Mesendoderm (in vitro differentiated cells): ENCODE measurements at regions not wholly inside any gene's neighbourhood (a gene's known extent, or its start where the extent isn't known, plus 50 kb on each side); places are given as distances from the start of the nearest gene placed in this dataset.

Experiments
- DNase-seq: peaks from one replicate; pipeline ENCODE4 v3.0.0; 2013
- H2AK5ac ChIP-seq: 2 replicates; pipeline ENCODE4 v1.6.1; 2013; ENCODE audit warnings: low read length, inconsistent platforms
- H2BK120ac ChIP-seq: 2 replicates; pipeline ENCODE4 v1.6.1; 2013; ENCODE audit warnings: low read depth, mild to moderate bottlenecking, low read length, moderate library complexity, mixed read lengths
- H2BK15ac ChIP-seq: replicated peaks from 2 replicates; pipeline ENCODE4 v1.6.1; 2013; ENCODE audit warnings: low read depth, mild to moderate bottlenecking, moderate library complexity
- H2BK5ac ChIP-seq: 2 replicates; pipeline ENCODE4 v1.6.1; 2013; ENCODE audit warnings: low read length, inconsistent platforms
- H3K18ac ChIP-seq: 2 replicates; pipeline ENCODE4 v1.6.1; 2013; ENCODE audit warnings: mild to moderate bottlenecking, low read length, mixed read lengths
- H3K23ac ChIP-seq: one replicate; pipeline ENCODE4 v1.6.1; 2013; ENCODE audit warnings: low read length
- H3K27ac ChIP-seq: 2 replicates; pipeline ENCODE4 v1.5.1; 2013; ENCODE audit warnings: low read depth, mild to moderate bottlenecking, inconsistent platforms, low read length, moderate library complexity
- H3K27me3 ChIP-seq: 2 replicates; pipeline ENCODE4 v1.6.1; 2013; ENCODE audit warnings: low read length, control low read depth, mild to moderate bottlenecking, inconsistent platforms; ENCODE audit not compliant: insufficient read depth, poor library complexity
- H3K36me3 ChIP-seq: 2 replicates; pipeline ENCODE4 v1.6.1; 2013; ENCODE audit warnings: low read length, inconsistent platforms; ENCODE audit not compliant: control insufficient read depth, insufficient read depth
- H3K4ac ChIP-seq: one replicate; pipeline ENCODE4 v1.6.1; 2013; ENCODE audit warnings: low read depth, mild to moderate bottlenecking, low read length, moderate library complexity
- H3K4me1 ChIP-seq: 2 replicates; pipeline ENCODE4 v1.6.1; 2013; ENCODE audit warnings: low read depth, low read length, inconsistent platforms; ENCODE audit not compliant: control insufficient read depth
- H3K4me2 ChIP-seq: 2 replicates; pipeline ENCODE4 v1.6.1; 2013; ENCODE audit warnings: low read length
- H3K4me3 ChIP-seq: 2 replicates; pipeline ENCODE4 v1.5.1; 2013; ENCODE audit warnings: mild to moderate bottlenecking, low read length
- H3K56ac ChIP-seq: one replicate; pipeline ENCODE4 v1.6.1; 2013; ENCODE audit warnings: low read length
- H3K79me1 ChIP-seq: 2 replicates; pipeline ENCODE4 v1.6.1; 2013; ENCODE audit warnings: low read length, inconsistent platforms
- H3K79me2 ChIP-seq: 2 replicates; pipeline ENCODE4 v1.6.1; 2013; ENCODE audit warnings: mild to moderate bottlenecking, low read length; ENCODE audit not compliant: control insufficient read depth, insufficient read depth
- H3K9ac ChIP-seq: 2 replicates; pipeline ENCODE4 v1.6.1; 2013; ENCODE audit warnings: low read length, inconsistent platforms
- H4K5ac ChIP-seq: one replicate; pipeline ENCODE4 v1.6.1; 2013; ENCODE audit warnings: low read length
- H4K8ac ChIP-seq: one replicate; pipeline ENCODE4 v1.6.1; 2013; ENCODE audit warnings: low read depth, mild to moderate bottlenecking, control low read depth, low read length, moderate library complexity
- WGBS: extraction: QIAGEN DNeasy Blood & Tissue Kit; methylation state at CpG from one replicate; pipeline ENCODE4 v1.1.7; 2013; ENCODE audit warnings: low lambda C conversion rate, missing lambda C conversion rate; ENCODE audit not compliant: insufficient coverage; ENCODE audit errors: extremely low coverage; 5-methylcytosine and 5-hydroxymethylcytosine counted together

DNA sequence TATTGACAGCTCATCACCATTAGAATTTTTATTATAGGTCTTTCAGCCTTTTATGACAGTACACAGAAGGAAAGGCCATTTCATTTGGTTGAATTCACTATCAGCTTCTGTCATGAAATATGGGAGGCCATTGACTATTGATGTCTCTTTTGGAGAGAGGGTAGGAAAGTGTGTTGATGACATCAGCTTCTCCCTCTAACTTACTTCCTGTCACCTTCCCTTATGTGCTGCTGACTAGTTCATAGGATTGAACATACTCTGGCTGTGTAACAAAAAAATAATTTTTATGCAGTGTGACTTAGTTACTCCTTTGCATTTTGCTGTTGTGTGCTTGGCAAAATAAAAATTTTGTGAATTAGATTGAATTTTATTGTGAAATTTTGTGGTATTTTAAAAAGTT is 769.2 kb downstream of the METTL15 start:
- Histone ChIP-seq H3K23ac (no peak overlapping the region), H4K5ac (no peak overlapping the region), H3K36me3 (no peaks in the 10 kb centered on the region), H2BK15ac (no peak overlapping the region), H4K8ac (no peak overlapping the region), H3K18ac (no peak overlapping the region), H2BK120ac (no peak overlapping the region), H2BK5ac (no peak overlapping the region), H3K4me3 (no peak overlapping the region), H3K9ac (no peak overlapping the region), H3K27me3 (no peaks in the 10 kb centered on the region), H3K4me1 (no peaks in the 10 kb centered on the region), H3K56ac (no peak overlapping the region), H3K27ac (no peak overlapping the region), H2AK5ac (no peak overlapping the region), H3K4me2 (no peak overlapping the region), H3K4ac (no peak overlapping the region), H3K79me1 (no peaks in the 10 kb centered on the region), H3K79me2 (no peaks in the 10 kb centered on the region)
- no peak for DNase-seq

DNA sequence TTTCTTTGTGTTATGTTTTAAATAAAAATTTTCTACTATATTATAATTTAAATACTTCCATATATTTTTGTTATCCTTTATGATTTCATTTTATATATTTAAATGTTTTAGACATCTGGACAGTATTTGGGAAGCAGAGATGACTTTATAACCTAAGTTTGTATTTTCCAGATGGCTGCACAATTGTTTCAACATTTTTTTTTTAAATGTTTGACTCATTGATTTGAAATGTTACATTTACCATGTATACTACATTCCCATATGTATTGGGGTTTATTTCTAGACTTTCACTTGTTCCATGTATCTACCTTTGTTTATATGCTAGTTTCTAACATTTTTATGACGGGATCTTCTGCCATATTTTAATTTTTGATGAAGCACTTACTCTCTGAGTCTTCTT is 766.5 kb downstream of the METTL15 start:
- Histone ChIP-seq H2BK120ac (no peak overlapping the region), H3K4ac (no peak overlapping the region), H3K56ac (no peak overlapping the region), H3K4me3 (no peak overlapping the region), H3K27me3 (no peaks in the 10 kb centered on the region), H2BK15ac (no peak overlapping the region), H4K8ac (no peak overlapping the region), H3K79me2 (no peaks in the 10 kb centered on the region), H3K4me2 (no peak overlapping the region), H3K9ac (no peak overlapping the region), H4K5ac (no peak overlapping the region), H3K18ac (no peak overlapping the region), H3K79me1 (no peaks in the 10 kb centered on the region), H3K4me1 (no peaks in the 10 kb centered on the region), H3K36me3 (no peaks in the 10 kb centered on the region), H2BK5ac (no peak overlapping the region), H3K23ac (no peak overlapping the region), H3K27ac (no peak overlapping the region), H2AK5ac (no peak overlapping the region)
- DNase-seq: no peak
- no CpG with 5 or more reads among the region's 1 CpG for WGBS

DNA sequence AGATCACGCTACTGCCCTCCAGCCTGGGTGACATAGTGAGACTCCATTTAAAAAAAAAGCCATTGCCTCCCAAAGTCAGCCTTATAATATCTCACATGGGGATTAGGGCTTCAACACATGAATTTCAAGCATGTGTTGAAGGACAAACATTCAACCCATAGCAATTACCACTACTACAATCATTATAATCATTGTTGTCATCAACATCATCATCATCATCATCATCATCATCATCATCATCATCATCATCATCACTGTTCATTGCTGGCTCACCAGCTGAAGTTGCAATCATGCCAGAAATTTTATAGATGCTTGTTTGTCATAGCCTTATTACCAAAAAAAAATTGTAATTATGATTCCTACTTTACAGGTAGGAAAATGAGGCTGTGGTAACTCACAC is 762.9 kb downstream of the METTL15 start:
- no peak overlapping the region for H2BK15ac ChIP-seq
- H3K79me1 ChIP-seq: no peaks in the 10 kb centered on the region
- H3K18ac ChIP-seq: no peak overlapping the region
- no peak overlapping the region for H3K9ac ChIP-seq
- no peaks in the 10 kb centered on the region for H3K79me2 ChIP-seq
- no peak overlapping the region for H3K4ac ChIP-seq
- DNase-seq: no peak
- no peak overlapping the region for H3K27ac ChIP-seq
- no CpG with 5 or more reads among the region's 1 CpG for WGBS
- no peak overlapping the region for H2AK5ac ChIP-seq
- no peak overlapping the region for H3K4me2 ChIP-seq
- H3K56ac ChIP-seq: no peak overlapping the region
- no peak overlapping the region for H4K5ac ChIP-seq
- H3K4me1 ChIP-seq: no peaks in the 10 kb centered on the region
- H3K36me3 ChIP-seq: no peaks in the 10 kb centered on the region
- H2BK120ac ChIP-seq: no peak overlapping the region
- no peak overlapping the region for H3K4me3 ChIP-seq
- no peak overlapping the region for H3K23ac ChIP-seq
- no peak overlapping the region for H4K8ac ChIP-seq
- H3K27me3 ChIP-seq: no peaks in the 10 kb centered on the region
- no peak overlapping the region for H2BK5ac ChIP-seq

DNA sequence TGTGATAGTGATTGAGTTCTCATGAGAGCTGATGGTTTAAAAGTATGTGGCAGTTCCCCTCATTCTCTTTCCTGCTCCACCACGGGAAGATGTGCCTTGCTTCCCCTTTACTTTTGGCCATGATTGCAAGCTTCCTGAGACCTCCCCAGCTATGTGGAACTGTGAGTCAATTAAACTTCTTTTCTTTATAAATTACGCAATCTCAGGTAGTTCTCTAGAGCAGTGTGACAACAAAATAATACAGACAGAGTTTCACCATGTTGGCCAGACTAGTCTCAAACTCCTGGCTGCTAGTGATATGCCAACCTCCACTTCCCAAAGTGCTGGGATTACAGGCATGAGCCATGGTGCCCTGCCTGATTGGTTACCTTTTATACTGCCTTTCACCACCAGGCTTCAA is 755.2 kb downstream of the METTL15 start:
- Histone ChIP-seq H2BK5ac (no peak overlapping the region), H3K4ac (no peak overlapping the region), H4K8ac (no peak overlapping the region), H3K23ac (no peak overlapping the region), H4K5ac (no peak overlapping the region), H2BK15ac (no peak overlapping the region), H3K36me3 (no peaks in the 10 kb centered on the region), H3K4me1 (no peaks in the 10 kb centered on the region), H3K79me1 (no peaks in the 10 kb centered on the region), H3K79me2 (no peaks in the 10 kb centered on the region), H3K4me2 (no peak overlapping the region), H3K56ac (no peak overlapping the region), H3K9ac (no peak overlapping the region), H2BK120ac (no peak overlapping the region), H3K18ac (no peak overlapping the region), H3K27me3 (no peaks in the 10 kb centered on the region), H3K27ac (no peak overlapping the region), H3K4me3 (no peak overlapping the region), H2AK5ac (no peak overlapping the region)
- no peak for DNase-seq
- no CpG with 5 or more reads among the region's 2 CpGs for WGBS

DNA sequence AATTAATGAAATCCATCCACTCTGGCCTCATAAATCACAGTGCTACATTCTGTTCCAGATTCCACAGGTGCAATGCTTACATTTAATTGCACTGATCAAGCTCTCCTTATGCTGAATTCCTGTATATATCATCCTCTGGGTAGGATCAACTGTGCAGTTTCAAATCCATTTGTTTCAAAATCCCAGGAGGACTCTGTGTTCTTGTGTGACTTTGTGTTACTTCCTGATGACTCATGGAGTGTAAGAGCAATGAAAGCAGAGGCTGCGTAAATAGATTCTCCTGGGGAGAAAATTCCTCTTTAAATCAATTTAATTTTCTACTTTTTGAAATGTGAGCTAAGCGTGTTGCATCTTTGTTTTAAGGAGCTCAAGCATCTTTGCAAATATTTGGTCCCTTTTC is 752.7 kb downstream of the METTL15 start:
- H3K79me2 ChIP-seq: no peaks in the 10 kb centered on the region
- no peak overlapping the region for H3K4me2 ChIP-seq
- H4K5ac ChIP-seq: no peak overlapping the region
- H2BK5ac ChIP-seq: no peak overlapping the region
- no peak overlapping the region for H2BK120ac ChIP-seq
- peak; percentile 2 for DNase-seq
- H3K27me3 ChIP-seq: no peaks in the 10 kb centered on the region
- H3K27ac ChIP-seq: no peak overlapping the region
- no peaks in the 10 kb centered on the region for H3K36me3 ChIP-seq
- no peak overlapping the region for H2AK5ac ChIP-seq
- no CpG with 5 or more reads among the region's 2 CpGs for WGBS
- no peak overlapping the region for H3K18ac ChIP-seq
- H3K23ac ChIP-seq: no peak overlapping the region
- H3K79me1 ChIP-seq: no peaks in the 10 kb centered on the region
- no peaks in the 10 kb centered on the region for H3K4me1 ChIP-seq
- H3K4ac ChIP-seq: no peak overlapping the region
- H3K9ac ChIP-seq: no peak overlapping the region
- H3K56ac ChIP-seq: no peak overlapping the region
- H4K8ac ChIP-seq: no peak overlapping the region
- H2BK15ac ChIP-seq: no peak overlapping the region
- H3K4me3 ChIP-seq: no peak overlapping the region

DNA sequence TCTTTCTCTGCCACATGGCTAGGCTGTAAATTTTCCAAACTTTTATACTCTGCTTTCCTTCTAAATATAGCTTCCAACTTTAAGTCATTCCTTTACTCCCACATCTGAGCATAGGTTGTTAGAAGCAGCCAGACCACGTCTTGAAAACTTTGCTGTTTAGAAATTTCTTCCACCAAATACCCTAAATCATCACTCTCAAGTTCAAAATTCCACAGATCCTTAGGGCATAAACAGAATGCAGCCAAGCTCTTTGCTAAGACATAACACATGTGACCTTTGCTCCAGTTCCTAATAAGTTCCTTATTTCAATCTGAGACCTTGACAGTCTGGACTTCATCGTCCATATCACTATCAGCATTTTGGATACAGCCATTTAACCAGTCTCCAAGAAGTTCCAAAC is 749.9 kb downstream of the METTL15 start:
- Histone ChIP-seq H3K23ac (no peak overlapping the region), H2BK15ac (no peak overlapping the region), H2BK120ac (no peak overlapping the region), H2BK5ac (no peak overlapping the region), H3K9ac (no peak overlapping the region), H3K4me2 (no peak overlapping the region), H3K56ac (no peak overlapping the region), H3K4me3 (no peak overlapping the region), H4K8ac (no peak overlapping the region), H3K27me3 (no peaks in the 10 kb centered on the region), H2AK5ac (no peak overlapping the region), H3K4ac (no peak overlapping the region), H3K36me3 (no peaks in the 10 kb centered on the region), H3K18ac (no peak overlapping the region), H3K79me2 (no peaks in the 10 kb centered on the region), H3K79me1 (no peaks in the 10 kb centered on the region), H3K27ac (no peak overlapping the region), H3K4me1 (no peaks in the 10 kb centered on the region), H4K5ac (no peak overlapping the region)
- no CpG with 5 or more reads among the region's 2 CpGs for WGBS
- DNase-seq: no peak
